ENCODE measurements at regions not wholly inside any gene's neighbourhood (a gene's known extent, or its start where the extent isn't known, plus 50 kb on each side); places are given as distances from the start of the nearest gene placed in this dataset.
A peak's percentile ranks its signal among the peaks of the same experiment; 100 is the strongest.

DNA sequence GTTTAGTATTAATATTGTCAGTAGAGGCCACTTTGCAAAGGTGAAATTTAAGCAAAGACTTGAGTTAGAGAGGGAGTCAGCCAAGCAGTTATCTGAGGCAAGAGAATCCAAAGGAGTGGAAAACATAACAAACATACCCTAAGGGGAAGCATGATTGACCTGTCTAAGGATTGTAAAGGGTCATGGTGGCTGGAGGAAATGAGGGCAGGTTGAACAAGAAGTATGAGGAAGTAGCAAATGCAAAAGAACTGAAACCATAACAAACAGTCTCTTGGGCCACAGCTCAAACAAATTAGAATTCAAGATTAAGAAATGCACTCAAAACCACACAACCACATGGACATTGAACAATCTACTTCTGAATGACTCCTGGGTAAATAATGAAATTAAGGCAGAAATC is 103.2 kb downstream of the FBXO5 start:
- H3K9me3 ChIP-seq (ENCODE audit: low read length): no peaks in the 10 kb centered on the region
- Mint-ChIP-seq H3K9me3 (peaks cover 6 to 16% (median 10%) of the 10 kb centered on the region in 5 donors), H3K4me3 (no peak overlapping the region), H3K27me3 (peaks cover 22 to 44% of the 10 kb centered on the region in 2 donors), H3K4me1 (no peaks in the 10 kb centered on the region), H3K27ac (no peak overlapping the region), H3K36me3 (no peaks in the 10 kb centered on the region)
- DNase-seq: no peak
- no peaks in the 10 kb centered on the region for H3K4me1 ChIP-seq (ENCODE audit: insufficient read depth, low read length)
- POLR2A ChIA-PET: no interaction called here
- H3K36me3 ChIP-seq (ENCODE audit: insufficient read depth, low read length): no peaks in the 10 kb centered on the region
- H3K4me3 ChIP-seq (ENCODE audit: low read length): no peak overlapping the region
- CTCF ChIA-PET: no interaction called here
- H3K27me3 ChIP-seq (ENCODE audit: insufficient read depth, low read length, poor library complexity, severe bottlenecking): no peaks in the 10 kb centered on the region
- H3K27ac ChIP-seq (ENCODE audit: low read depth, low read length): no peak overlapping the region

DNA sequence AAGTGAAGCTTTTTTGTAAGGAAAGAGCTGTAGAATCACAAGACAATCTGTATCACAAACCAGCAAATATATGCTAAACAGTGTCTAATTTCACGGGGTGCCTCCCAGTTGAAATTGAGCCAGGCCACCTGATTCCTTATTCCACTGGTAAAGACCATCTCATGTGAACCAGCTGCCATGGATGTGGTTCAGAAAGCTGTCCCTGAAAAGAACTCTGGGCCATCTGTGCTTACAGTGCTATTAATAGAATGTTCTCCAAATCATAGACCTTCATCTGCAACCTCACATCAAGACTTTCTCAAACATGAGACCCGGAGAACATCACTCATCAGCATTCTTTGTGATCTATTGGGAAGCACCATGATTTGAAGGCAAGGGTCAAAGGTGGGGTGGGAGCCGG is 89.7 kb downstream of the FBXO5 start:
- peaks cover 0 to 4% (median 3%) of the 10 kb centered on the region in 3 donors for H3K4me1 Mint-ChIP-seq

DNA sequence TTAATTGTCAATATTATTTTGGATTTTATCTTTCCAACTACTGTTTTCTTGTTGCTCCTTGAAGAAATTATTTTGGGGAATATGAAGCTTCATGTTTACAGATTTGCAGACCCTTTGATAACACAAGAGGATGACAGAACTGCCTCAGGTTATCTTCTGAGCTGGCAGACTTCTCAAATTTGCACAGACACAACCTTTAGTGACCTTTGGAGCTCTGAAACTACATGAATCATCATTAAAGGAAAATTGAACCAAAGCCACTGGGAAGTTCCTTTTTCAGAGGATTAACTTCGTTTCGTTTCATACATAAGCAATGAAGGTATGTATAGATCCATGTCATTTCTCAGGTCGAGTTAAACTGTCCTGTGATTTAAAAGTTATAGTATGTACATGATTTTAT is 85.9 kb downstream of the FBXO5 start:
- no peak overlapping the region for H3K4me3 Mint-ChIP-seq
- Histone ChIP-seq H3K4me1 (ENCODE audit: insufficient read depth, low read length) (no peaks in the 10 kb centered on the region), H3K36me3 (ENCODE audit: insufficient read depth, low read length) (no peaks in the 10 kb centered on the region), H3K27ac (ENCODE audit: low read depth, low read length) (no peak overlapping the region), H3K4me3 (ENCODE audit: low read length) (no peak overlapping the region), H3K27me3 (ENCODE audit: insufficient read depth, low read length, poor library complexity, severe bottlenecking) (no peaks in the 10 kb centered on the region), H3K9me3 (ENCODE audit: low read length) (no peaks in the 10 kb centered on the region)
- DNase-seq: no peak
- H3K36me3 Mint-ChIP-seq: no peaks in the 10 kb centered on the region
- H3K9me3 Mint-ChIP-seq: no peaks in the 10 kb centered on the region
- ChIA-PET POLR2A (no interaction called here), CTCF (no interaction called here)
- H3K4me1 Mint-ChIP-seq: peaks cover 0 to 4% (median 3%) of the 10 kb centered on the region in 3 donors
- H3K27ac Mint-ChIP-seq: no peak overlapping the region
- peaks cover 16 to 34% of the 10 kb centered on the region in 2 donors for H3K27me3 Mint-ChIP-seq

More for the DNA sequence above, 89.7 kb downstream of the FBXO5 start:
- Histone ChIP-seq H3K27ac (ENCODE audit: low read depth, low read length) (no peak overlapping the region), H3K27me3 (ENCODE audit: insufficient read depth, low read length, poor library complexity, severe bottlenecking) (no peaks in the 10 kb centered on the region), H3K36me3 (ENCODE audit: insufficient read depth, low read length) (no peaks in the 10 kb centered on the region), H3K4me1 (ENCODE audit: insufficient read depth, low read length) (no peaks in the 10 kb centered on the region), H3K4me3 (ENCODE audit: low read length) (no peak overlapping the region), H3K9me3 (ENCODE audit: low read length) (no peaks in the 10 kb centered on the region)
- DNase-seq: no peak
- Mint-ChIP-seq H3K27ac (no peak overlapping the region), H3K27me3 (peaks cover 13 to 46% of the 10 kb centered on the region in 2 donors), H3K36me3 (no peaks in the 10 kb centered on the region), H3K4me3 (no peak overlapping the region), H3K9me3 (no peaks in the 10 kb centered on the region)
- CTCF ChIA-PET: no interaction called here
- POLR2A ChIA-PET: no interaction called here

DNA sequence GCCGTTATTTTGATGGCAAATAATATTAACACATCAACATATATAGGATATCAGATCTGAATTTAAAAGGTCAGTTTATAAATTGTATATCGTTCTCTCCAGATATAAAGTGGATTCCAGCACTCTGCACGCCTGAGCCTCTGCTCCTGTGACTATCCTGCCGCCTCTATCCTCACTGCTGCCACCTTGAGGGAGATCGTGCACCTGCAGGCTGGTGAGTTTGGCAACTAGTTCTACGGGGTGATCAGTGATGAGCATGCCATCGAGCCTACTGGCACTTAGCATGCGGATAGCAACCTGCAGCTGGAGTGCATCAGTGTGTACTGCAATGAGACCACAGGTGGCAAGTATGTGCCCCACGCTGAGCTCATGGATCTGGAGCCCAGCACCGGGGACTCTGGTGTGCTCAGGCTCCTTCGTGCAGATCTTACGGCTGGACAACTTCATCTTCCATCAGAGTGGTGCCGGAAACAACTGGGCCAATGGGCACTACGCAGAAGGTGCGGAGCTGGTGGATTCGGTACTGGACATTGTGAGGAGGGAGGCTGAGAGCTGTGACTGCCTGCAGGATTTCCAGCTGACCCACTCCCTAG is 84.9 kb downstream of the FBXO5 start:
- H3K36me3 Mint-ChIP-seq: no peaks in the 10 kb centered on the region
- H3K4me3 Mint-ChIP-seq: no peak overlapping the region
- Histone ChIP-seq H3K4me3 (ENCODE audit: low read length) (no peak overlapping the region), H3K4me1 (ENCODE audit: insufficient read depth, low read length) (no peaks in the 10 kb centered on the region), H3K9me3 (ENCODE audit: low read length) (no peaks in the 10 kb centered on the region), H3K27ac (ENCODE audit: low read depth, low read length) (no peak overlapping the region), H3K27me3 (ENCODE audit: insufficient read depth, low read length, poor library complexity, severe bottlenecking) (no peaks in the 10 kb centered on the region), H3K36me3 (ENCODE audit: insufficient read depth, low read length) (no peaks in the 10 kb centered on the region)
- POLR2A ChIA-PET: no interaction called here
- CTCF ChIA-PET: interaction anchor here (1.1 to 1.3 kb wide), 3 partner anchors 12 to 57 kb away, joined by 3 to 9 read pairs (median 3); no protein-coding TSS in a partner anchor
- peaks cover 0 to 4% (median 3%) of the 10 kb centered on the region in 3 donors for H3K4me1 Mint-ChIP-seq
- peak; percentile 24 to 70 (median 41) for DNase-seq
- peaks cover 15 to 30% of the 10 kb centered on the region in 2 donors for H3K27me3 Mint-ChIP-seq
- no peaks in the 10 kb centered on the region for H3K9me3 Mint-ChIP-seq
- no peak overlapping the region for H3K27ac Mint-ChIP-seq

DNA sequence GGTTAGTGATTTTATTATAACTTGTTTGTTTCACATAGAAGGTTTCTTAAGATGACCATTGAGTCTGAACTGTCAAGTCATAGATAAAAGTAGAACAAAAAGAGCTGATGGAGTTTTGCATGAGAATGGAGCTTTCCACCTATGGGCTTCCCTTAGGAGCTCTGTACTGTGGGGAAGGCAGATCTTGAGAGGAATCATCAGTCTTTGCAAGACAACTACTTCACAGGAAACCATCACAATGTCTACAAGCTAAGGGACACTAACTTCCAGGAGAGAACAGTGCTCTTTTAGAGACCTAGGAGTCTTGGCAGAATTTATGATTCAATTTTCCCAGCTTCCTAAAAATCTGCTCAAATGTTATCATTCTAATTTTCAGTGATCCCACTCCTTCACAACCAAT is 78.2 kb downstream of the FBXO5 start:
- Mint-ChIP-seq H3K27ac (peak overlapping the region in 1 of 8 donors; percentile 72), H3K36me3 (no peaks in the 10 kb centered on the region), H3K27me3 (peaks cover 9 to 21% of the 10 kb centered on the region in 2 donors), H3K9me3 (peaks cover 0 to 3% (median 0%) of the 10 kb centered on the region in 5 donors), H3K4me1 (no peaks in the 10 kb centered on the region), H3K4me3 (no peak overlapping the region)
- ChIA-PET POLR2A (no interaction called here), CTCF (no interaction called here)
- DNase-seq: no peak
- Histone ChIP-seq H3K36me3 (ENCODE audit: insufficient read depth, low read length) (no peaks in the 10 kb centered on the region), H3K27ac (ENCODE audit: low read depth, low read length) (no peak overlapping the region), H3K27me3 (ENCODE audit: insufficient read depth, low read length, poor library complexity, severe bottlenecking) (no peaks in the 10 kb centered on the region), H3K4me3 (ENCODE audit: low read length) (no peak overlapping the region), H3K4me1 (ENCODE audit: insufficient read depth, low read length) (no peaks in the 10 kb centered on the region), H3K9me3 (ENCODE audit: low read length) (no peaks in the 10 kb centered on the region)

DNA sequence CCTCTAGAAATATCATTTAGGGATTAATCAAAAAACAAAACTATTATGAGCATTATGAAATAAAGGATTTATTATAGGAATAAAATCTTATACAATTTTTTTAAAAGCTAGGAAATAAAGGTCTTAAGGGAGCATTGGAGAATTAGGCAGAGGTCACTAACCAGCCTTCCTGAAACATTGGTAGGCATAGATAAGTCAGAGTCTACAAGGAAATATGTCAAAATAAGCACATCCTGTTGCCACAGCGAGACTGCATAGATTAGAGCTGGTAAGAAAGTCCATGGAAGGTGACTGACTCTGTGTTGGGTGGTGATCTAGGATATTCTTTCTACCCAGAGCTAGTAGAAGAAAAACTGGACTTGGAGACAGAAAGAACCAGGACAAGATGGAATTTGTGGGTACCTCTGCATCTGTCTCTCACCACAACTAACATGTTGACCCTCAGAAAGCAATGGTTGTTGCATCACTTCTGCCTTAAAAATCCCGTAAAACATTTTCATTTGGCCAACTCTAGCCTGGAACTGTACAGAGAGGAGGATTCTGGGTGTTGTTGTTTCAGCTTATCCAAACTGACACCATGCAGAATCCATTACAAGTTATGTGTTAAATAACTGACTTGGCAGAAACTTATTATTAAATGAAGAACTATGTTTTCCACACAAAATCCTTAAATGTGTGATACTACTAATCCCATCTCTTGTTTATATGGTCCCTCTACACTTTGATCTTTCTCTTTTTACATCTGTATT is 77.1 kb downstream of the FBXO5 start:
- H3K4me3 ChIP-seq (ENCODE audit: low read length): no peak overlapping the region
- H3K4me1 ChIP-seq (ENCODE audit: insufficient read depth, low read length): no peaks in the 10 kb centered on the region
- no peak for DNase-seq
- H3K4me3 Mint-ChIP-seq: no peak overlapping the region
- H3K36me3 Mint-ChIP-seq: no peaks in the 10 kb centered on the region
- ChIA-PET POLR2A (no interaction called here), CTCF (no interaction called here)
- peaks cover 0 to 3% (median 0%) of the 10 kb centered on the region in 5 donors for H3K9me3 Mint-ChIP-seq
- H3K27me3 ChIP-seq (ENCODE audit: insufficient read depth, low read length, poor library complexity, severe bottlenecking): no peaks in the 10 kb centered on the region
- no peak overlapping the region for H3K27ac ChIP-seq (ENCODE audit: low read depth, low read length)
- no peak overlapping the region for H3K27ac Mint-ChIP-seq
- H3K9me3 ChIP-seq (ENCODE audit: low read length): no peaks in the 10 kb centered on the region
- H3K4me1 Mint-ChIP-seq: no peaks in the 10 kb centered on the region
- H3K36me3 ChIP-seq (ENCODE audit: insufficient read depth, low read length): no peaks in the 10 kb centered on the region
- H3K27me3 Mint-ChIP-seq: peaks cover 9 to 15% of the 10 kb centered on the region in 2 donors

DNA sequence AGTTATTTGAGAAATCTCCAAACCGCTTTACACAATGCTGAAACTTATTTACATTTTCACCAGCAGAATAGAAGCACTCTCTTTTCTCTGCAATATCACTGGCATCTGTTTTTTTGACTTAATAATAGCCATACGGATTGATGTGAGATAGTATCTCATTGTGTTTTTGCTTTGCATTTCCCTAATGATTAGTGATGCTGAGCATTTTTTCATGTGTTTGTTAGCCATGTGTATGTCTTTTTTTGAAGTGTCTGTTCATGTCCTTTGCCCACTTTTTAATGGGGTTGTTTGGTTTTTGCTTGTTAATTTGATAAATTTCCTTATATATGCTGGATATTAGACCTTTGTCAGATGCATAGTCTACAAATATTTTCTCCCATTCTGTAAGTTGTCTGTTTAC is 73.6 kb downstream of the FBXO5 start:
- Histone ChIP-seq H3K4me3 (ENCODE audit: low read length) (no peak overlapping the region), H3K4me1 (ENCODE audit: insufficient read depth, low read length) (no peaks in the 10 kb centered on the region), H3K9me3 (ENCODE audit: low read length) (no peaks in the 10 kb centered on the region), H3K27me3 (ENCODE audit: insufficient read depth, low read length, poor library complexity, severe bottlenecking) (no peaks in the 10 kb centered on the region), H3K36me3 (ENCODE audit: insufficient read depth, low read length) (no peaks in the 10 kb centered on the region), H3K27ac (ENCODE audit: low read depth, low read length) (no peak overlapping the region)
- DNase-seq: no peak
- no peaks in the 10 kb centered on the region for H3K36me3 Mint-ChIP-seq
- no peak overlapping the region for H3K4me3 Mint-ChIP-seq
- H3K4me1 Mint-ChIP-seq: no peaks in the 10 kb centered on the region
- CTCF ChIA-PET: interaction anchor here (2.3 kb wide), 1 partner anchor 11 kb away, joined by 9 read pairs; no protein-coding TSS in a partner anchor
- H3K27ac Mint-ChIP-seq: no peak overlapping the region
- H3K27me3 Mint-ChIP-seq: peaks cover 15 to 36% of the 10 kb centered on the region in 2 donors
- peaks cover 3 to 15% (median 12%) of the 10 kb centered on the region in 5 donors for H3K9me3 Mint-ChIP-seq
- POLR2A ChIA-PET: no interaction called here

DNA sequence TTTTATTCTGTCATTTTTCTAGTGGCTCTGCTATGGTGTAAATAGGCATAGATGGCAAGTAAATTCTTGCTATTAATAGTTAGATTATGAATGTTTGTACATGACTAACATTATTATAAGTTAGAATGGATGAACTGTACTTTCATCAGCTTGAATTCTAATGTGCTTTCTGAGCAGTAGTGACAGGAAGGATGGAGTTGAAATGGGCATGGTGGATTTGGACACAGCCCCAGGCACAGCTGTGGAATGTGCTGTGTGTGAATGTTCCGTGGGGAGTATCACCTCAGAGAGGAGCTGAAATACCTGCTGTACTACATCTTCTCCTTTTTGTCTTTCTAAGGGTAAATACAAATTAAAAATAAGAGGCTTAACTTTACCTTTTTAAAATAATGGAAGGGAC is 66.8 kb downstream of the FBXO5 start:
- peaks cover 27 to 71% of the 10 kb centered on the region in 2 donors for H3K27me3 Mint-ChIP-seq
- CTCF ChIA-PET: no interaction called here
- H3K9me3 ChIP-seq (ENCODE audit: low read length): no peaks in the 10 kb centered on the region

More for the DNA sequence above, 66.8 kb downstream of the FBXO5 start:
- peaks cover 7 to 18% (median 13%) of the 10 kb centered on the region in 5 donors for H3K9me3 Mint-ChIP-seq
- H3K36me3 Mint-ChIP-seq: no peaks in the 10 kb centered on the region
- H3K4me1 ChIP-seq (ENCODE audit: insufficient read depth, low read length): no peaks in the 10 kb centered on the region
- DNase-seq: no peak
- H3K4me1 Mint-ChIP-seq: no peaks in the 10 kb centered on the region
- H3K4me3 ChIP-seq (ENCODE audit: low read length): no peak overlapping the region
- H3K36me3 ChIP-seq (ENCODE audit: insufficient read depth, low read length): no peaks in the 10 kb centered on the region
- POLR2A ChIA-PET: no interaction called here
- H3K4me3 Mint-ChIP-seq: no peak overlapping the region
- H3K27ac ChIP-seq (ENCODE audit: low read depth, low read length): no peak overlapping the region
- no peaks in the 10 kb centered on the region for H3K27me3 ChIP-seq (ENCODE audit: insufficient read depth, low read length, poor library complexity, severe bottlenecking)
- H3K27ac Mint-ChIP-seq: no peak overlapping the region
